ENCODE measurements at regions not wholly inside any gene's neighbourhood (a gene's known extent, or its start where the extent isn't known, plus 50 kb on each side); places are given as distances from the start of the nearest gene placed in this dataset.

DNA sequence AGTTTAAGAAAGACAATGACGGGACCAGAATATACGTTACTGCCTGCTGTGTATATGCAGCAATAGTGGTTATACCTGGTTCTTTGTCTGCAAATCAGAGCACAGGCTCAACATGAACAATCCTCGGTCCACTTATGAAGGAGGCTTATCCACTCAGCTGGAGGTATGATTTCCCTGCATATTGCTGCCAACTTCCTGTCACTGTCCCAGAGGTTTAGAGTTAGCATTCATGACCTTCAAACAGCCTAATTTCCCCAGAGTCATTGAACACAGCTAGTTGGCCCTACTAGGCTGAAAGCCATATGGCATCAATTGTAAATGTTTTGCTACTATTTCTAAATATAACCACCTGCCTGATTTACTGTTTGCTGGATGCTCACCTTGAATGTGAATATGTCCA lies 224.9 kb upstream of the ZNF717 start:
- no peak for DNase-seq (ENCODE audit: low read depth, low spot score)

DNA sequence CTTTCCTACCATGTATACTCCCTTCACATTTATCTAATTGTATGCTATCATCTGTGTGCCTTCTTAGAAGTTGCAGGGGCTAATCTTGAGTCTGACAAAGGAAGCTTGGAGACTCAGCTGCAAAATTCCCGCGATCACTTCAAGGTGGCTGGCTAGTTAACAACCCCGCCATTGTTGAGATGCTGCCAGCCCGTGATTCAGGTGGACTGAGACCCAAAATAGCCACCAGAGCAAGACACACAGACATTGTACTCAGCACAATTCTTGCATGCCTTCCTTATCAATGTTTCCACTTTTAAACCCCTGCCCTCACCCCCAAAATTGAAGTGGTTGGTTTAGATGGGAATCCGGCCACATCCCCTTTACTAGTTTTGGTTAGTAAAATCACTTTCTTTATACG lies 225.8 kb upstream of the ZNF717 start:
- no peak for DNase-seq (ENCODE audit: low read depth, low spot score)

DNA sequence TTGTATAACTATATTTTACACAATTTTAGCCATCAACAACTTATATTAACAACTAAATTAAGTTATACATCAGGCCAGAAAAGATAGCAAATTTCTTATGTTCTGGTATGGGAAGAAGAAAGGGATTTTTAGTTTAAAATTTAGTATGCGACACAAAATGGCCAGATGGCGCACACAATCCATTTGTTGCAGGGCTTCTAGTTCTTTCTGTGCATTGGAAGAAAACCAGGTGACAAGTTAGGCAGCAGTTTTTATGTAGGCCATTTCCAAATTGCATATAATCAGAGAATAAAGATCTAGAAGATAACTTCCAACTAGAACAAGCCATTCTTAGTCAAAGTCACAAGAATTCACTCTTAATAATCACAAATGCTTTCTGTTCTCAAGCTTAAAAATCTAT lies 230.1 kb upstream of the ZNF717 start:
- no peak for DNase-seq (ENCODE audit: low read depth, low spot score)

DNA sequence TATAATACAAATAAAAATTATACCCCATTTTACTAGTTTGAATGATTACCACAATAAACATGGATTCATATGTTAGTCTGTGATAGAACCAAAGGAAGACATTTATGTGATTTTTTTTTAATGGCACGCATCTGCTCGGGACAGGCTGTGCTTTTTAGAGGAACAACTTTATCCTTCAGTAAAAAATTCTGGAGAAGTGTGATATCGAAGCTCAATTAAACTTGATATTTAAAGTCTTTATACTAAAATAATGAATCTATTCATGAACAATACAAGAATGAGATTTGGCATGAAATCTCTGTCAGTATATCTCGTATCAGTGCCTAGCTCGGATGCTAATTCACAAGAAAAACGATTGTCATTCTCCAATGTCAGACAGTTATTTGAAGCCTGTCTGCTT lies 230.8 kb upstream of the ZNF717 start:
- no peak for DNase-seq (ENCODE audit: low read depth, low spot score)

DNA sequence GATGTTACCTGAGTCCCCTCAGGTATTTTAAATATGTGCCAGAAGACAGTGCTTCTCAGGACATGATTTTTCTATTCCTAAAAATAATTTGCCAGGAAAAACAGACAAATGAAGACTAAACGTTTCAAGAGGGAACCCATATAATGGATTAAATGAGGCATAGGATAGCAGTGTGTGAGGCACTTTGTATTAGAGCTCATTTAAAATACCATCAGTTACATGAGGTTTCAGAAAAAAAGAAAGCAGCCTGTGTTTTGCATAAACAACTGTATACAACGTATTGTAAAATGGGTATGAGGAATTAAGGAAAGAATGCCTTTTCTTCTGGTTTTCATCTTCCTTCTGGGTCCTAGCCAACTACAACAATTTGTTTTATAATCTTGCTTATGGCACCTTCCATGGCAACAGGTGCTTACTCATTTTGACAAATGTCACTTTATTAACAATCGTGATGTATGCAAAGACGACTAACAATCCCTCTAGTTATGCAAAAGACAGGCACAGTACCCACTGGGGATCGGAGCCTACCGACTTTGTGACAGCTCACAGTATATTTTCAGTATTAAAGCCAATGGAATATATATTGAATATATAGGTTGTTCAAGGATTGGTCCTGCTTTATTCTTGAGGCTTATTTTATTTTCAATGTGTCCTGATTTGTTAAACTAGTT lies 231.6 kb upstream of the ZNF717 start:
- no peak for DNase-seq (ENCODE audit: low read depth, low spot score)

DNA sequence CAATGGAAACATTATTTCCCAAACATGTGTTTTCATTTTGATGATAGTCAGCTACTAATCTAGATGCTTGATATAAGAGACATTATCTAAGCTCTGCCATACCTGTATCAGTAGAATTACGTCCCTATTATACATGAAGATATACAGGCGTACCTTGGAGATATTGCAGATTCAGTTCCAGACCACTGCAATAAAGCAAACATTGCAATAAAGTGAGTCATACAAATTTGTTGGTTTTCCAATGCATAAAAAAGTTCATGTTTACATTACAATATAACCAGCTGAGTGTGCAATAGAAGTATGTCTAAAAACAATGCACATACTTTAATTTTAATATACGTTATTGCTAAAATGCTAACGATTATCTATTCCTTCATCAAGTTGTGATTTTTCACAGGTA lies 236.0 kb upstream of the ZNF717 start:
- DNase-seq (ENCODE audit: low read depth, low spot score), result no peak

DNA sequence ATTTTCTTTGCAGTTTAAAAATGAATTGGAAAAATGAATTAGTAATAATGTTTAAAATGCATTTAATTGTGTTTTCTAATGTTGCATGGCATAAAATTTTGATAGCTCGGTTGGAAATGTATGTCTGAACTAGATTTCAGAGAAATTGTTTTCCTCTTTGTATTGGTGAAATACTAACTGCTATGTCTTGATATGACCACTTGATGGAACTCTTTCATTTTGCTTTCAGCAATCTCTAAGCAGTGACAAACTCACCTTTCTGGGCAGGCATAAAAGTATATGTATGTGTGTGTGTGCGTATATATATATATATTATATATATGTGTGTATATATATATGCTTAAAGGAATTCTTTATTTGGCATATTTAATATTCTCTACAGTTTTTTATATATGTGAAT lies 239.3 kb upstream of the ZNF717 start:
- DNase-seq (ENCODE audit: low read depth, low spot score), result no peak

GRCh38 chr3:76025561-76025960 lies 240.2 kb upstream of the ZNF717 start:
- no peak for DNase-seq (ENCODE audit: low read depth, low spot score)

- DNase-seq (ENCODE audit: low read depth, low spot score), result no peak
Observed at GRCh38 chr3:76026379-76026778, 241.0 kb upstream of the ZNF717 start.

DNA sequence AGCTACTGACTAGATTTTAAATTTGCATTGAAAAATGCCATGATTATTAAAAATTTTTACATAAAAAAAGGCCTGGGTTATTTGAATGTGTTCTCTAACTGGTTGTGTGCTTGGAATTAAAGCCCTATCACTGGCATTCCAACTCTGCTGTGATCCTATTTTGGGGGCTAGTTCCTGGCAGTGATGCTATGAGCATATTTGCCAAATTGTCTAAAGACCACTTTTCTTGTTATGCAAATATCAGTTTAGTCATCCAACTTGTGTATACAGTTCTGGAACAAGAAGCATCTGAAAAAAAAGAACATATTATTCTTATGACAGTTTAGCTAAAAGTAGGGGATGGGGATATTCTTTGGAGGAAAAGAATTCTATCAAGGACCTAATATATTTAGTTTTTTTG lies 243.4 kb upstream of the ZNF717 start:
- DNase-seq (ENCODE audit: low read depth, low spot score), result no peak

- DNase-seq (ENCODE audit: low read depth, low spot score), result no peak
Observed at GRCh38 chr3:76034649-76035048, 249.3 kb upstream of the ZNF717 start.

DNA sequence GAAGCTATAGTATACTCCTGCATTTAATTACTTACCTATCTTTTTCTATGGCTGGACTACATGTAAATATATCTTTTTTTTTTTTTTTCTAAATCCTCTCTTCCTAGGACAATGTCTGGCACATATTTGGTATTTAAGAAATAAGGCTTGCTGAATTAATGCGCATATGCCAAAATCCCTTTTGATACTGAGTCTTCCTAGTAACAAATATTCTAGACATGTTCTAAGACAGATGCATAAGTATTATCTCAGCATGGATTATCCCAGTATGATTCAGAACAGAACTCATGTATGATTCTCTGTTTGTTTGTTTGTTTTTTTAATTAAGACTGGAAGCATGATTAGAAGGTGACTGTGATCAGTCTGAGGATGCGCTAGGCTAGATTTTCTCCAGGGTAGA lies 249.8 kb upstream of the ZNF717 start:
- DNase-seq (ENCODE audit: low read depth, low spot score), result no peak

DNA sequence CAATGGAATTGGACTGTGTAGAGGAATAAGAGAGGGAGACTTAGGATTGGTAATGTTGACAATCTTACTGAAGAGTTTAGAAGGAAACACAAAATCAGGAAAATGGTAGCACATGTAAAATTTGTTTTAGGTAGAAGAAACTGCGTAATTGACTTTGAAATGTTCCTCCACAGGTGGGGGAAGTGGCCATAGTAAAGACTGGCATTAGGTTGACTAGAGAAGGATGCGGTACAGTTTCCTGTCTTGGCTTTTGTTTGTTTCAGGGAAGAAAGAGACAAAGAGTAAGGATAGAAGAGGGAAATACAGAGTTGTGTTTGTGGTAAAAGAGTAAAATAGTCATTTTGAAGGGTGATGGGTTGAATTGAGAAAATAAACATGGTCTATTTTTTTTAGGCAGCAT lies 253.6 kb upstream of the ZNF717 start:
- no peak for DNase-seq (ENCODE audit: low read depth, low spot score)

DNA sequence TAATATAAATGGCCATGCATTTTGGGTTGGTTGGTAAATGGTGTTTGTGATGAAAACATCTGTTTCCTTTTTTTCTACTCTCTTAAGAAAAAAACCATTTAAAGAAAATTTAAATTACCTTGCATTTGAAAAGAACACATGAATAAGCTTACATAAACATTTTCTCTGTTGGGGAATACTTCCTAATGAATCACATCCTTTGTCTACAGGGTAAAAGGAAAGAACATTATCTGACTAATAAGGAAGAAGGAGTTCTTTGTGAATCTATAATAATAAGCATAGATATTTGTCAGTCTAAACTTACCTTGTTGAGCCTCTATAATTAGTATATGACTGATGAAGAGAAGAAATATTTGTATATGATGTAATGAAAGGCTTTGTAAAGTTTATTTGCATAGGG lies 254.1 kb upstream of the ZNF717 start:
- DNase-seq (ENCODE audit: low read depth, low spot score), result no peak

DNA sequence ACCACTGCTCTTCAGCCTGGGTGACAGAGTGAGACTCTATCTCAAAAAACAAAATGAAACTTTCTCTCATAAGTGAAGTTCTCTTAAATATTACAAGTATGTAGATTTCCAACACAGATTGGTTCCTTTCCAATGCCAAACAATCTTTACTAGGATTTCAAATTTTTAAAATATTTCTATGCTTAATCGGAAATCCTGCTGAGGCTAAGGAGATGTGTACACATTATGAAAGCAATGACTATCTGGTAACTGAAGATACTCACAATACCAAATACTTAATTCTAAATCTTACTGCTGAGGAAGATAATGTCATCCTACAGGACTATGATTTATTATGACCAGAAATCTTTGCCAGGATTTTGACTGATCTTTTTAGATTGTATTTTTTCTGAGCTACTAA lies 255.6 kb upstream of the ZNF717 start:
- no peak for DNase-seq (ENCODE audit: low read depth, low spot score)

DNA sequence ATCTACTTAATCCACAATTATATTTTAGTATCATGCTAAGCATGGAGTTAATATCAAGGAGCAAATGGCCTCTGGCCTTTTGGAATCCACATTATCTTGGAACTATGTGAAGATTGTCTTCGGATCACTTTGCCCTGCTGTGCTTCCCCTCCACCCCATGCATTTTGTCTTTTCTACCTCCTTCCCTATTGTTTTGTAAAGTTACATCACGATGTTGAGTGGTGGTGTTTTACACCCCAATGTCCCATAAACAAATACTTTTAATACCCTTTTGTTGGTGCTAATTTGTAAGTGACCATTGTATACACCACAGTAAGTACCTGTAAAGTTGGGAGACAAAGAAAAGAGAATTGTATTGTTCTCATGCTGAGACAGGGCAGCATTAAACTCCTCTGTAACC lies 258.4 kb upstream of the ZNF717 start:
- DNase-seq (ENCODE audit: low read depth, low spot score), result no peak

DNA sequence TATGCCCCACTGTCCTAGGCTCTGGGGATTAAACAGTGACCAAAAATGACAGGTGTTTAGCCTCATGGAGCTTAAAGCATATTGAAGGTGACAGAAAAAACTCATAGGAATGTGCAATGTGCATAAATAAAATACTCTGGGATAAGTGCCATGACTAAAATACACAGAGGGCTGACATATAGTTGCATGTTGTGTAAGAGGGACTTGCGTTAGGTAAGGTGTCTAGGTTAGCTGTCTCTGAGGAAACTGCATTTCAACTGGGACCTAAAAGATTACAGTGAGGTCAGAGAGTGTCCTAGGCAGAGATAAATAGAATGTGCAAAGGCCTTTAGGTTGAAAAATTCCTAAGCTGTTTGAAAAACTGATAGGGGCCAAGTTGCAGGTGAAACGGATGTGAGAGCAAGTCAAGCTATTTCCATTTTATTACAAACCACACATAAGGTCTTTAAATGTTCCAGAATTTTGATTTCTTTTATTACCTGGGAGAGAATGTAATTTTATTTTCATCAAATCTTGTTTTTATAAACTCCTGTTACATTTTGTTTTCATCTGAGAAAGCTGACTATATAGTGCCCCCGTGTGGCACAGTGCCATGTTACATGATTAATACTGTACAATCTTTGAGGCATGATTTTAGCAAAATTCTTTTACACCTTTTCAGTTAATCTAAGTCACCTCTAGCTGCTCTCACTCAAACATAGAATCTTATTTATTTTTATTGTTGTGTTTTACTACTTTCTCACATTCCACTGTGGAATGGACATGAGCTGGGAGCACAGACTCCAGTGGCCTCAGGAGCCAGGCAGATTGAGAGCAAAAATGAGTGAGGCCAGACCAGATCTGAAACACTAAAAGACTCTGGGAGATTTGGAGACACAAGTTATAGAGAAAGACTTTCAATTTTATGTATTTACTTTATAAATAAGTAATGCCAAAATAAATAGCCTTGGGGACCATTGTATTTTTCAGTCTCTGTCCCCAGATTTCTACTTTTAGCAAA lies 259.6 kb upstream of the ZNF717 start:
- DNase-seq (ENCODE audit: low read depth, low spot score), result no peak

- DNase-seq (ENCODE audit: low read depth, low spot score), result no peak
Observed at GRCh38 chr3:76047368-76047767, 262.0 kb upstream of the ZNF717 start.

- DNase-seq (ENCODE audit: low read depth, low spot score), result no peak
Observed at GRCh38 chr3:76049776-76050175, 264.4 kb upstream of the ZNF717 start.

DNA sequence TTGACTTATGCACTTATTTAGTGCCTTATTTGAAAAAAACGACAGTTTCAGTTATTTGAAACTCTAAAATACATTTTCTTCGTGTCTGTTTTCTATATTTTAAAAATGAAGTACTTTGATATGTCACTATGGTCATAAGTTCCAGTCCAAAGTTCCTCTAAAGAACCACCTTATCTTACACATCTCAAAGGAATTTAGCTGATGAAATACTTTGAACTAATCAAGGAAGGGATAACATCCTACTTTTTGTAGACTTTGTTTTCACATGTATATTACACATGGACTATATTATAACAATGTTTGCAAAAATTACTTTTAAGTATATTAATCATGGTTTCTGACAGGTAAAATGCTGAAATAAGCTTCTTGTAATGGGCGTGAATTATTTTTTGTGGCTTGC lies 265.8 kb upstream of the ZNF717 start:
- DNase-seq (ENCODE audit: low read depth, low spot score), result no peak

- DNase-seq (ENCODE audit: low read depth, low spot score), result no peak
Observed at GRCh38 chr3:76054404-76054803, 269.1 kb upstream of the ZNF717 start.

- no peak for DNase-seq (ENCODE audit: low read depth, low spot score)
Observed at GRCh38 chr3:76061654-76062053, 276.3 kb upstream of the ZNF717 start.

DNA sequence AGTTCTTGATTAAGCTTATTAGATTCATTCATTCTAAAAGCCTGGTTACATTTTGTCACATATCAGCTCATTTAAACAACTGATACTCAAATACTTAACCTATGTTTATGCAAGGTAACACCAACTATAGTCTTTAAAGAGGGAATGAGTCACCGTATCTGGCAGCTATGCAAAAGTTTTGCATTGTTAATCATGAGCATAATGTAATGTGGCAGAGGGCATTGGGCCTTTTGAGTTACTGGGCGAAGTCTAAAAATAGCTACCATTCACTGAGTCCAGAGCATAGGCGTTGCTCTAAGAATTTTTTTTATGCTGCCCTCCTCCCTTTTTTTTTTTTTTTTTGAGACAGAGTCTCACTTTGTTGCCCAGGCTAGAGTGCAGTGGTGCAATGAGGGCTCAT lies 277.7 kb upstream of the ZNF717 start:
- no peak for DNase-seq (ENCODE audit: low read depth, low spot score)

All from brain pericyte (primary cell).